Spleen (tissue), 11 donors: ENCODE measurements at regions not wholly inside any gene's neighbourhood (a gene's known extent, or its start where the extent isn't known, plus 50 kb on each side); places are given as distances from the start of the nearest gene placed in this dataset.

Source experiments
- DNase-seq: peaks from one replicate; pipeline ENCODE4 v3.0.0-alpha.2; 2020
- H3K27ac ChIP-seq, 8 donors: fragments of 200-600 bp; sonication (generic) in 7 of 8; 1 replicate in 4 of 8; 2 replicates in 4 of 8; pipeline versions ENCODE4 v1.5.0 to v1.8.0; 2016 to 2021; ENCODE audit warnings: inconsistent platforms in 4 of 8, mild to moderate bottlenecking in 4 of 8, moderate library complexity in 1 of 8
- H3K27me3 ChIP-seq, 7 donors: fragments of 200-600 bp; sonication (generic) in 6 of 7; replicated peaks in 1 of 7; 1 replicate in 4 of 7; 2 replicates in 3 of 7; pipeline versions ENCODE4 v1.5.0 to v1.8.0; 2016 to 2021; ENCODE audit warnings: inconsistent platforms in 3 of 7, mild to moderate bottlenecking in 1 of 7
- H3K36me3 ChIP-seq, 6 donors: fragments of 200-600 bp; sonication (generic) in 5 of 6; 1 replicate in 4 of 6; 2 replicates in 2 of 6; pipeline versions ENCODE4 v1.5.0 to v1.8.0; 2016 to 2021; ENCODE audit warnings: inconsistent platforms in 2 of 6
- H3K4me1 ChIP-seq, 6 donors: fragments of 200-600 bp; sonication (generic) in 5 of 6; 1 replicate in 3 of 6; 2 replicates in 3 of 6; pipeline versions ENCODE4 v1.5.0 to v1.8.0; 2016 to 2021; ENCODE audit warnings: inconsistent platforms in 3 of 6
- H3K4me3 ChIP-seq, 8 donors: fragments of 200-600 bp; sonication (generic) in 7 of 8; 1 replicate in 4 of 8; 2 replicates in 4 of 8; pipeline versions ENCODE4 v1.5.0 to v1.8.0; 2016 to 2021; ENCODE audit warnings: inconsistent platforms in 4 of 8, mild to moderate bottlenecking in 4 of 8, moderate library complexity in 2 of 8
- H3K9me3 ChIP-seq, 8 donors: fragments of 200-600 bp; sonication (generic) in 7 of 8; 1 replicate in 4 of 8; 2 replicates in 4 of 8; pipeline versions ENCODE4 v1.5.0 to v1.8.0; 2016 to 2021; ENCODE audit warnings: inconsistent platforms in 4 of 8
- CTCF ChIP-seq, 11 experiments: fragments of 200-600 bp in 7 of 11; fragments of 450-650 bp in 4 of 11; sonication (generic) in 4 of 11; IDR thresholded peaks in 8 of 11; conservative IDR thresholded peaks in 3 of 11; 1 replicate in 7 of 11; 2 replicates in 4 of 11; pipeline versions ENCODE4 v1.4.0 to v1.8.0; 2016 to 2021; ENCODE audit warnings: antibody characterized with exemption in 11 of 11, inconsistent platforms in 4 of 11, mild to moderate bottlenecking in 1 of 11
- POLR2A ChIP-seq, 3 donors: fragments of 450-650 bp; IDR thresholded peaks; one replicate each; pipeline ENCODE4 v1.5.1; 2017; ENCODE audit warnings: antibody characterized with exemption in 3 of 3, mild to moderate bottlenecking in 1 of 3
- POLR2AphosphoS5 ChIP-seq, 3 donors: sonication (generic); formaldehyde crosslinking; IDR thresholded peaks; one replicate each; pipeline ENCODE4 v1.5.1; 2017; ENCODE audit warnings: antibody characterized with exemption in 3 of 3
- WGBS, 5 donors: extraction: QIAGEN DNeasy Blood & Tissue Kit in 3 of 5; methylation state at CpG; one replicate each; pipeline versions ENCODE4 v1.1.5 to v1.1.7; 2013 to 2018; 5-methylcytosine and 5-hydroxymethylcytosine counted together
- intact Hi-C: fragments of 100-400 bp; cut with DNase I; formaldehyde crosslinking; loops from one replicate; pipeline ENCODE4 v1.15.0; 2023; ENCODE audit warnings: low total_unique reads
- donor health status: healthy with polysubstance abuse.
- donor health status: DM: no; HTN: no; CAD: no; lungs with moderate emphysema.
- donor health status: DM: no; HTN: no; CAD: no.
- donor health status: Bipolar disorder and iron deficiency.
- donor health status: healthy.
- donor health status: DM: no; HTN: no; CAD: no.
- donor health status: DM: yes; HTN: yes; CAD: no.

GRCh38 chr6:91744566-91744965, 1157.7 kb upstream of the MAP3K7 start:
- WGBS, 5 donors, result 67 to 89% (median 77%) methylated on average over 3 of the region's 3 CpGs
- Histone ChIP-seq H3K4me1 (no peaks in the 10 kb centered on the region), H3K36me3 (no peaks in the 10 kb centered on the region), H3K4me3 (no peak overlapping the region), H3K27me3 (no peaks in the 10 kb centered on the region), H3K27ac (no peak overlapping the region), H3K9me3 (no peaks in the 10 kb centered on the region)
- intact Hi-C loops, result no loop called here
- DNase-seq, result no peak
- TF ChIP-seq POLR2AphosphoS5 (IDR thresholded peaks at IDR 0.05), result no peak
- no peak for TF ChIP-seq CTCF (IDR thresholded peaks at IDR 0.05 in 8 of 11, conservative IDR thresholded peaks at IDR 0.05 in 3 of 11)
- TF ChIP-seq POLR2A (IDR thresholded peaks at IDR 0.05), result no peak

DNA sequence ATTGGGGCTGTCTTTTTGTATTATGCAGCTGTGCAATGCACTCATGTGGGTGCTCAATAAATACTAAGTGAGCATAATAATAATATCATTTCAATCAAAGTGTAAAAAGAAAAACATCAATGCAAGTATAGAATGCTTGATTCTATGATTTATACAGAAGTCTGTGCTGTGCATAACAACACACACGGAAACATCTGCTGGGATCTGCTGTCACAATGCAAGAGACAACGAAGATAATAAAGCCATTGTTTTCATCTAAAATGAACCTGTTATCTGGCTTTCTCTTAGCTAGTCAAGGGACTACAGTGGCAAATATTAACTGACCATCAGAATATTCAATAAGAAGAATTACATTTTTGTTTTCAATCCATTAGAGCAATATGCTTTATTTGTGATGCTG, 1156.9 kb upstream of the MAP3K7 start:
- no peak overlapping the region for H3K27ac ChIP-seq
- intact Hi-C loops, result no loop called here
- no peaks in the 10 kb centered on the region for H3K27me3 ChIP-seq
- no peak overlapping the region for H3K4me3 ChIP-seq
- no peak for DNase-seq
- H3K4me1 ChIP-seq, result no peaks in the 10 kb centered on the region
- TF ChIP-seq POLR2AphosphoS5 (IDR thresholded peaks at IDR 0.05) (no peak), POLR2A (IDR thresholded peaks at IDR 0.05) (no peak), CTCF (IDR thresholded peaks at IDR 0.05 in 8 of 11, conservative IDR thresholded peaks at IDR 0.05 in 3 of 11) (no peak)
- H3K36me3 ChIP-seq, result no peaks in the 10 kb centered on the region
- no peaks in the 10 kb centered on the region for H3K9me3 ChIP-seq
- 84 to 93% (median 90%) methylated on average over 2 of the region's 2 CpGs for WGBS, 5 donors

GRCh38 chr6:91731939-91732338, 1145.1 kb upstream of the MAP3K7 start:
- intact Hi-C loops, result no loop called here
- no peaks in the 10 kb centered on the region for H3K27me3 ChIP-seq
- TF ChIP-seq POLR2AphosphoS5 (IDR thresholded peaks at IDR 0.05) (no peak), CTCF (IDR thresholded peaks at IDR 0.05 in 8 of 11, conservative IDR thresholded peaks at IDR 0.05 in 3 of 11) (no peak), POLR2A (IDR thresholded peaks at IDR 0.05) (no peak)

DNA sequence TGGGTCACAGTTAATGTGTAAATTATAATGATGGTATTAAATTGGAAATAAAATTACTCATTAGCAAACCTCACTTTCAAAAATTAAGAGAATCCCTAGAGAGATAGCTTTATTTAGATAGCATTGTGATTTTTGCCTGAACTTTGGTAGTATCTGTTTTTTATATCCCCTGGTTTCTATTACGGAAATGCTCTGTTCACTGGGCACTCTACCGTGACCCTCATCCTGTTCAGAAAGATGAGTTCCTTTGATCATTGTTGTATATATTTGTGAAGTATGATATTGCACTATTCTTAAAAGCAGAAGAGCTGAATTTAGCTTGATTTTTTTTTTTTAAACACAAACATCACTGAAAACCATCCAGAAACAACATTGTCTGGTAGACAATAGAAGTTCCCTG, 1143.8 kb upstream of the MAP3K7 start:
- Histone ChIP-seq H3K27ac (no peak overlapping the region), H3K4me1 (no peaks in the 10 kb centered on the region), H3K27me3 (no peaks in the 10 kb centered on the region), H3K36me3 (no peaks in the 10 kb centered on the region), H3K4me3 (no peak overlapping the region), H3K9me3 (peaks cover 0 to 9% (median 0%) of the 10 kb centered on the region in 8 donors)
- DNase-seq, result no peak
- 59 to 84% (median 72%) methylated on average over 2 of the region's 2 CpGs for WGBS, 5 donors
- intact Hi-C loops, result no loop called here
- TF ChIP-seq CTCF (IDR thresholded peaks at IDR 0.05 in 8 of 11, conservative IDR thresholded peaks at IDR 0.05 in 3 of 11), result no peak
- TF ChIP-seq POLR2AphosphoS5 (IDR thresholded peaks at IDR 0.05), result no peak
- no peak for TF ChIP-seq POLR2A (IDR thresholded peaks at IDR 0.05)

More at GRCh38 chr6:91731939-91732338, 1145.1 kb upstream of the MAP3K7 start:
- H3K36me3 ChIP-seq, result no peaks in the 10 kb centered on the region
- DNase-seq, result no peak
- H3K27ac ChIP-seq, result no peak overlapping the region
- no peak overlapping the region for H3K4me3 ChIP-seq
- H3K9me3 ChIP-seq, result peaks cover 0 to 5% (median 0%) of the 10 kb centered on the region in 8 donors
- H3K4me1 ChIP-seq, result no peaks in the 10 kb centered on the region
